ENCODE measurements at regions not wholly inside any gene's neighbourhood (a gene's known extent, or its start where the extent isn't known, plus 50 kb on each side); places are given as distances from the start of the nearest gene placed in this dataset.
"Not testable (repeated sequence)": the region's sequence is repeated elsewhere in the genome, so short reads cannot be mapped to it uniquely, and the experiment has no call there.

DNA sequence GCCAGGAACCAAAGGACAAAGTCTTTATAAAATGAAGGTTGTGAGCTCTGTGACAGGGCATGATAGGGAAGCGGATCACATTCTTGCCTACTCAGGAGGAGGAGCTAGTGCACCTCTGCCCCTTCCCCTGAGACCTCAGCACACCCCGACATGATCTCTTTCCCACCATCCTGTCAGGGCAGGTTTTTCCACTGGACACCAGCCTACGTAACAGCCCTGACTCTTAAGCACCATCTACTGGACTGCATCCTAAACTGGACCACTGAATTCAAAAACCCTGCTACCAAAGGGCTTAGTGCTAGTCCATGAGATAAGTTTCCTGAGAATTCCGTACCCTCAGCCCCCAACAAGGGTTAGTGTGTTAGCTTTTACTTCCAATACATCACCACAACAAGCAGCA is 166.4 kb downstream of the FAM72C start:
- not testable (repeated sequence) for H3K36me3 ChIP-seq (ENCODE audit: insufficient read depth, low read length); H2AFZ ChIP-seq (ENCODE audit: low read depth, low read length); H3K27ac ChIP-seq (ENCODE audit: low read length); H3F3A ChIP-seq (ENCODE audit: insufficient read depth, low read length, poor library complexity, severe bottlenecking); H3K27me3 ChIP-seq (ENCODE audit: insufficient read depth, low read depth, low read length); H3K4me2 ChIP-seq (ENCODE audit: low read length); H4K20me1 ChIP-seq (ENCODE audit: insufficient read depth); H3K4me3 ChIP-seq (ENCODE audit: low read length); H3K9ac ChIP-seq (ENCODE audit: low read length); H3K9me3 ChIP-seq (ENCODE audit: low read length); H3K79me2 ChIP-seq (replicated peaks; ENCODE audit: insufficient read depth, low read length); H3K9me2 ChIP-seq (ENCODE audit: insufficient read depth, low read length)

DNA sequence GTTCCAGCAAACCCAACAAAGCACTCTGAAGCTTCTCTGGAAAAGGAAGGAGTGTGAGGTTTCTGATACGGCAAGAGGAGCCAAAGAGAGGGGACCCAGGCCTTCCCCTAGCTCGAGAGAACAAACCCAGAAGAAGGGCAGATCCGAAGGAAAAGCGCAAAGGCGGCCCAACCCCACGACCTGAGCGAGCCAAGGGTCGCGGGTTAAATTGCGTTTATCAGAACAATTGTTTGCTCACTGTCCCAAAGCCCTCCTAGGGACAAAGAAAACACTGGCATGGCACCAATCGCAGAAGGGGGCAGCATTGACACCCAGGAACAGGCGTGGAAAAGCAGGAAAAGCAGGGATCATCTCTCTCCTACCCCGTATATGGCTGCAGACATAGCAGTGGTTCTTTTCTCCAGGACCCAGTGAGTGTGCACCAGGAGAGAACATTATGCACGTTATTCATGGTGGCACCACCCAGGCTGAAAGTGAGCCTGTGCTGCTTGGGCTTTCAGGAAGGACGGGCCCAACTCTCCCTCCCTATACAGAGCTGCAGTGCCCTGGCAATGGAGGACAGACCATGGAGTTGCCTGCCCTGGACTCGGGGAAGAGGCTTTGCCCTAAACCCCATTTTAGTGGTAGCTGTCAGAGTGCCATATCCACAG is 167.0 kb downstream of the FAM72C start:
- H3F3A ChIP-seq (ENCODE audit: insufficient read depth, low read length, poor library complexity, severe bottlenecking); H3K9me2 ChIP-seq (ENCODE audit: insufficient read depth, low read length); H3K27me3 ChIP-seq (ENCODE audit: insufficient read depth, low read depth, low read length); H3K36me3 ChIP-seq (ENCODE audit: insufficient read depth, low read length); H3K27ac ChIP-seq (ENCODE audit: low read length); H2AFZ ChIP-seq (ENCODE audit: low read depth, low read length); H3K4me2 ChIP-seq (ENCODE audit: low read length); H3K4me3 ChIP-seq (ENCODE audit: low read length); H3K9me3 ChIP-seq (ENCODE audit: low read length); H3K79me2 ChIP-seq (replicated peaks; ENCODE audit: insufficient read depth, low read length); H4K20me1 ChIP-seq (ENCODE audit: insufficient read depth); H3K9ac ChIP-seq (ENCODE audit: low read length): not testable (repeated sequence)

DNA sequence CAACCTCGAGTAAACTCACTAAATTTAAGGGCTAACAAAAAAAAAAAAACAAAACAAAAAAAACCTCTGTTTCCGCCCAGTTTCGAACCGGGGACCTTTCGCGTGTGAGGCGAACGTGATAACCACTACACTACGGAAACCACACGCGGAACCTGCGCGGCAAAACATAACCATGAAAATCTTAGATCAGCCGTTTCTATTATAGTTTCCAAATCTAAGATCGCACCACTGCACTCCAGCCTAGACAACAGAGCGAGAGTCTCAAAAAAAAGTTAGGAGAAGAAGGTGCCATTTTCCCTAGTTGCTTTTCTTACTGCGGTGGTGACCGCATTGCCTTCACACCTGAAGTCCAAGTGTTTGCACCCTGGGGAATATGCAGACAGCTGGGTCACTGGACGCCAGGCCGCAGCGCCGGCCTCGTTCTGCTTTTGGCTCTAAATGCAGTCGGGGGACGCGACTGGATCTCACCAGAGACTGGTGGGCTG is 167.8 kb downstream of the FAM72C start:
- H3K4me3 ChIP-seq (ENCODE audit: low read length); H3K4me2 ChIP-seq (ENCODE audit: low read length); H3K79me2 ChIP-seq (replicated peaks; ENCODE audit: insufficient read depth, low read length); H2AFZ ChIP-seq (ENCODE audit: low read depth, low read length); H3K9me2 ChIP-seq (ENCODE audit: insufficient read depth, low read length); H3K36me3 ChIP-seq (ENCODE audit: insufficient read depth, low read length); H3K27ac ChIP-seq (ENCODE audit: low read length); H3F3A ChIP-seq (ENCODE audit: insufficient read depth, low read length, poor library complexity, severe bottlenecking); H4K20me1 ChIP-seq (ENCODE audit: insufficient read depth); H3K9me3 ChIP-seq (ENCODE audit: low read length); H3K27me3 ChIP-seq (ENCODE audit: insufficient read depth, low read depth, low read length); H3K9ac ChIP-seq (ENCODE audit: low read length): not testable (repeated sequence)

DNA sequence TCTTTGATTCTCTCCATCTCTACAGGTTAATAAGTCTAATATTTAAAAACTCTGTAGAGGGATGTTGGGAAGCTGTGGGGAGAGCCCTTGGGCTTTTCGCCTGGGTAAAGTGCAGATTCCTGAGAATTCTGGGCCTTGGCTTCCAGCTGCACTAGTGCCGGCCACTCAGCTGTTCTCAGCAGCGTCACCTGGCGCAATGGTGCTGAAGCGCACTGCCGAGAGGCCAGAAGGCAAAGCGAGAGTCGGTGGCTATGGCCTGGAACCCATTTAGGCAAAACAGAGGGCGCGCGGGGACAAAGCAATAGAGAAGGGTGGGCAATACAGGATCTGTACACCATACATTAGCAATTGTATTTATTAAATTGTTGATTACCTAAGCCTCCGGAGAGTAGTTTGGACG is 168.7 kb downstream of the FAM72C start:
- not testable (repeated sequence) for H3K4me3 ChIP-seq (ENCODE audit: low read length); H3K9me2 ChIP-seq (ENCODE audit: insufficient read depth, low read length)

DNA sequence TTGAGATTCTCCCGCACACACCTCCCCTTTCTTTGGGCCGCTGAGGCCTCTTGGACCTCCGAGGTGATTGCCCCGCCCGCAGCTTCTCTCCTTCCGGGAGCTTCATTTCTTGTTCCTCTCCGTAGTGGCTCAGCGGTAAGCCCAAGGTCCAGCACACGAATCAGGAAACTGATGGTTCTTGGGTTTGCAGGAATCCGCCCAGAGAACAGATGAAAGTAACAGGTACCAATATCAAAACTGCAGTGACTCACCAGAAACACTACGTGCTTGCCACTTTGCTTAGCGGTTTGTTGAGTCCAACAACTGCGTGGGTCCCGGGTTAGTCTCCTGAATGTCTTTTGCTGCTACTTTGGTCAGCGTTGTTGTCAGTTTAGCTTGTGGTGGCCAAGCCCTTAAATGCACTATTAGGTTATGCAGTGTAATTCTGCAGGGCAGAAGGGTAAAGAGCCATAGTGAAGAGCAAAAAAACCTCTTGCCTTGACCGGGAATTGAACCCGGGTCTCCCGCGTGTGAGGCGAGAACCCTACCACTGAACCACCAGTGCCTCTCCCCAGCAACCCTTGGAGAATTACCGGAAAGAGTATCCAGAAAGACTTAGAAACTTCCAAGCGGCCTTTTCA is 172.1 kb downstream of the FAM72C start:
- H2AFZ ChIP-seq (ENCODE audit: low read depth, low read length); H4K20me1 ChIP-seq (ENCODE audit: insufficient read depth); H3K4me3 ChIP-seq (ENCODE audit: low read length); H3K27ac ChIP-seq (ENCODE audit: low read length); H3K9me3 ChIP-seq (ENCODE audit: low read length); H3K79me2 ChIP-seq (replicated peaks; ENCODE audit: insufficient read depth, low read length); H3K27me3 ChIP-seq (ENCODE audit: insufficient read depth, low read depth, low read length); H3F3A ChIP-seq (ENCODE audit: insufficient read depth, low read length, poor library complexity, severe bottlenecking); H3K9ac ChIP-seq (ENCODE audit: low read length); H3K36me3 ChIP-seq (ENCODE audit: insufficient read depth, low read length); H3K9me2 ChIP-seq (ENCODE audit: insufficient read depth, low read length); H3K4me2 ChIP-seq (ENCODE audit: low read length): not testable (repeated sequence)

More for the DNA sequence above, 168.7 kb downstream of the FAM72C start:
- H3K27me3 ChIP-seq (ENCODE audit: insufficient read depth, low read depth, low read length); H3K4me2 ChIP-seq (ENCODE audit: low read length); H3K27ac ChIP-seq (ENCODE audit: low read length); H4K20me1 ChIP-seq (ENCODE audit: insufficient read depth); H3K9ac ChIP-seq (ENCODE audit: low read length); H3K9me3 ChIP-seq (ENCODE audit: low read length); H3K79me2 ChIP-seq (replicated peaks; ENCODE audit: insufficient read depth, low read length); H3K36me3 ChIP-seq (ENCODE audit: insufficient read depth, low read length); H2AFZ ChIP-seq (ENCODE audit: low read depth, low read length); H3F3A ChIP-seq (ENCODE audit: insufficient read depth, low read length, poor library complexity, severe bottlenecking): not testable (repeated sequence)

DNA sequence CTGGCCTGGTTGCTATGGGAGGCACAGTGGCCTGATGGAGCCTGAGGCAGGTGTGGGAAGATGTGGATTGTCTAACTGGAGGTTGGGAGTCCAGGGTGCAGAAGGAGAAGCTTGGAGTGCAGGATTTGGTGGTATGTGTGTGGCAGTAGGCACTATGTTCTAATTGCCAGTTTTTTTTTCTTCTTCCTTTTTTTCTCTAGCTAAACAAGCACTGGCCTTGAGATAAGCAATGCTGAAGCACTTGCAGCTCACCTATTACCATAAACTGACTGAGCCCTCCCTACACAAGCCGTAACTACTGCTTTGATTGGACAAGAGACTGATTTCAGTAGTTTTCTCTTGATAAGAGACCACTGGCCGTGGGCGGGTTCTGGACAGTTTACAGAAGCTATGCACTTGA is 175.4 kb downstream of the FAM72C start:
- not testable (repeated sequence) for H3K4me3 ChIP-seq (ENCODE audit: low read length); H4K20me1 ChIP-seq (ENCODE audit: insufficient read depth); H3K9me3 ChIP-seq (ENCODE audit: low read length); H3K36me3 ChIP-seq (ENCODE audit: insufficient read depth, low read length); H2AFZ ChIP-seq (ENCODE audit: low read depth, low read length); H3K79me2 ChIP-seq (replicated peaks; ENCODE audit: insufficient read depth, low read length); H3K27ac ChIP-seq (ENCODE audit: low read length); H3K4me2 ChIP-seq (ENCODE audit: low read length); H3K27me3 ChIP-seq (ENCODE audit: insufficient read depth, low read depth, low read length); H3F3A ChIP-seq (ENCODE audit: insufficient read depth, low read length, poor library complexity, severe bottlenecking); H3K9me2 ChIP-seq (ENCODE audit: insufficient read depth, low read length); H3K9ac ChIP-seq (ENCODE audit: low read length)

DNA sequence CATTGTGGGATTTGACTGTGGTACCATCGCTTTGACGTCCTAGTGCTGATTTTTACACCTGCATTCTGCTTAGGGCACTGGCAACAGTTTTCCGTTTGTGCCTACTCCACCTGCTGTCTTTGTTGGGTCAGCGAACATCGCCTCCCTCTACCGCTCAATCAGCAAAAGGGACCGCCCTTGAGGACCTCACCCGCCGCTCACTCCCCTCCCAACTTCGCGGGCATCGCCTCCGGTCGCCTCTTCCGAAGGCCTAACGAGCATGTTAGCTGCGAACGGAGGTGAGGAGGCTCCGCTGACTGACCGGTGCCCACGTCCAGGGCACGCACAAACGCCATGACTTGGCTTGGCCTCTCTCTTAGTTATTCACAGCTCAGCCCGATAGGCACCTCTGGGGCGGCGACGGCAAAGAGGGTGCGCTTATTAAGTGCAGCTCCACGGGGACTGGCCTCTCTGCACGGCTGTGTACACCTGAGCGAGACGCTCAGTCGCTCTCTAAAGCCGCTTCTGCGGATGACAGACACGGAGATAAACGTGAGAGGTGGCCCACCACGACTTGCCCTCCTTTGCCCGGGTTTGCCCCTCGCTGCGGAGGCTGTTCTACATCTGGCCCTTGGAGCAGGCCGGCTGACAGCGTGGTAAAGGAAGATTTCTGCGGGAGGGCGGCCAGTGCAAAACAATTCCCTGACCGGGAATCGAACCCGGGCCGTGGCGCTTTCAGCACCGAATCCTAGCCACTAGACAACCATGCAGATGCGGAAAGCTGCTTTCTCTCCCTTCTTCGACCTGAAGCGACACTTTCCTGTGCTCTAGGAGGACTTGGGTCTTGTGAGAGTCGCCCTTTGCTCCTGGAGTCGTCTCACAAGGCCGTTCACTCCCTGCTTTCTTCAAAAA is 179.5 kb downstream of the FAM72C start:
- H3K9me2 ChIP-seq (ENCODE audit: insufficient read depth, low read length); H3K79me2 ChIP-seq (replicated peaks; ENCODE audit: insufficient read depth, low read length); H3K9me3 ChIP-seq (ENCODE audit: low read length); H3K27me3 ChIP-seq (ENCODE audit: insufficient read depth, low read depth, low read length); H3F3A ChIP-seq (ENCODE audit: insufficient read depth, low read length, poor library complexity, severe bottlenecking); H2AFZ ChIP-seq (ENCODE audit: low read depth, low read length); H4K20me1 ChIP-seq (ENCODE audit: insufficient read depth); H3K9ac ChIP-seq (ENCODE audit: low read length); H3K36me3 ChIP-seq (ENCODE audit: insufficient read depth, low read length); H3K4me2 ChIP-seq (ENCODE audit: low read length); H3K4me3 ChIP-seq (ENCODE audit: low read length); H3K27ac ChIP-seq (ENCODE audit: low read length): not testable (repeated sequence)

All from neural cell (in vitro differentiated cells).